ENCODE measurements at regions not wholly inside any gene's neighbourhood (a gene's known extent, or its start where the extent isn't known, plus 50 kb on each side); places are given as distances from the start of the nearest gene placed in this dataset.
"Not testable (repeated sequence)": the region's sequence is repeated elsewhere in the genome, so short reads cannot be mapped to it uniquely, and the experiment has no call there.

DNA sequence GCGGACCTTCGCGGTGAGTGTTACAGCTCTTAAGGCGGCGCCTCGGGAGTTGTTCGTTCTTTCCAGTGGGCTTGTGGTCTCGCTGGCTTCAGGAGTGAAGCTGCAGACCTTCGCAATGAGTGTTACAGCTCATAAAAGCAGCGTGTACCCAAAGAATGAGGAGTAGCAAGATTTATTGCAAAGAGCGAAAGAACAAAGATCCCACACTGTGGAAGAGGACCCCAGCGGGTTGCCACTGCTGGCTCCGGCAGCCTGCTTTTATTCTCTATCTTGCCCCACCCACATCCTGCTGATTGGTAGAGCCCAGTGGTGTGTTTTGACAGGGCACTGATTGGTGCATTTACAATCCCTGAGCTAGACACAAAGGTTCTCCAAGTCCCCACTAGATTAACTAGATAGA, 941.9 kb downstream of the C4orf33 start:
- not testable (repeated sequence) for DNase-seq (ENCODE audit: low read depth in 4 of 4, low spot score in 3 of 4)

DNA sequence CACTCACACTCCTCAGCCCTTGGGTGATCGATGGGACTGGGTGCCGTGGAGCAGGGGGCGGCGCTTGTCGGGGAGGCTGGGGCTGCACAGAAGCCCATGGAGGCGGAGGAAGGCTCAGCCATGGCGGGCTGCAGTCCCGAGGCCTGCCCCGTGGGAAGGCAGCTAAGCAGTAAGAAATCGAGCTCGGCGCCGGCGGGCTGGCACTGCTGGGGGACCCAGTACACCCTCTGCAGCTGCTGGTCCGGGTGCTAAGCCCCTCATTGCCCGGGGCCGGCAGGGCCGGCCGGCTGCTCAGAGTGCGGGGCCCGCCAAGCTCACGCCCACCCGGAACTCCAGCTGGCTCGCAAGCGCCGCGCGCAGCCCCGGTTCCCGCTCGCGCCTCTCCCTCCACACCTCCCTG, 942.6 kb downstream of the C4orf33 start:
- not testable (repeated sequence) for DNase-seq (ENCODE audit: low read depth in 4 of 4, low spot score in 3 of 4)

DNA sequence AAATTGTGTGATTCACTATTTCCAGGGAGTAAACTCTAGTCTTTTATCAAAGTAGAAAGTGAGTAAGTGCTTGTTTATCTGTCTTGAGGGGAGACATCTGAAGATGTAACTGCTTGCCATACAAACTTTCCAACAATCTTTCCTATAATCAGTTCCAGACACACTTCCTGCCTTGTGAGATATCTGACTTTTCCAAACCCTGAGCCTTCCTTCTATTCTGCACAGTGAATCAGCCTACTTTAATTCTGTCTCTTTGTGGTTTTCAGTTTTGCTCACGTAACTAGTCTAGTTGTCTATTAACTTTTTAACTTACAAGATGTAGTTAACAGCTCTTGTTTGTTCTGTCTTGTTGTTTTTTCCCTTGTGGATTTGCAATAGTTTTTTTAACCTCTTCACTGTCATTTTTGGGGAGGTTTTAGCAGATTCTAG, 947.8 kb downstream of the C4orf33 start:
- DNase-seq (ENCODE audit: low read depth in 4 of 4, low spot score in 3 of 4) = no peak

DNA sequence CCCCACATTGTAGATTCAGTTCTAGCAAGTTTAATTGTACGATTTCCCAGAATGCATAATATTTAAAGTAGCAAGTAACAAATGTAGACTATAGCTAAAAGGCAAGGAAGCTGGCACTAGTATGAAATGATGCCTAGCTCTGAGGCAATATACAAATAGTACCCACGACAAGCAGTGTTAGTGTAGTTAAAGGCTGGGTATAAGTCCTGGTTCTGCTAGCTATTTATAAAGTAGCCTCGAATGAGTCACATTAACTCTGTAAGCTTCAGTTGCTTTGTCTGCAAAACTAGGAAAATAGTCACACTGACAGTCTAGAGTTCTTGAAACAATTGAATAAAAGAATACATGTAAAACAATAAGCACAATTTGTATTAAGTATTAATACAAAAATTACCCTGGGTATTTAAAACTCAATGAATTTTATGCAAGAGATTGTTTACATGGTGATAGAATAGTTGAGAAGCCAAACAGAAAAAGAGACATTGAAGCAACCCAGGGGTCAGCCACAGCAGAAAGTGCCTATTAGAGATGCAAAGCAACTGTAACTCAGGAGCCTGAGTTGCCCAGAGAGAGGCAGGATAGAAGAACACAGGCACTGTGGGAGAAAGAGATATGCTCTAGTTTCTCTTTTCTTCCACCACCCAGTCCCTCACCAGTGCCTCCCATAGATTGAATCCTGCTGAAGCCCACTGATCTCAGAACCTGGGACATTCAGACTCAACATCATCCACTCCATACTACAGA, 949.0 kb downstream of the C4orf33 start:
- no peak for DNase-seq (ENCODE audit: low read depth in 4 of 4, low spot score in 3 of 4)

DNA sequence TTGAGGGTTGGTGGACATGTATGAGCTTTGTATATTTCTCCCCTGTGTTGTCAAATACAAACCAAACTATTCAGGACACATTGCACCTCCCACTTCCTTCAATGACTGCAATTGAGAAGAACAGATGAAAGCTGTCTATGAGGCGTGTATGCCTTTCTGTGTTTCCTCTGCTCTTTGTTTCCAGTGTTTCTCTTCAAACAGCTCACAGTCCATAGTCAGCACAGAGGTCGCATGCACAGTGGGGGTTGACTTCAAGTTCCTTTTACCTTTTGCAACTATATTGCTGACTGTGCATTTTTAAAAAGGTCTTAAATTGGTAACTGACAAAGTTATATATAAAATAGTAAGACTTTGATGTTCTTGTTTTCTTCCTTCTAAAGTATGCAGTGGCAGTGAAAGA, 957.8 kb downstream of the C4orf33 start:
- DNase-seq (ENCODE audit: low read depth in 4 of 4, low spot score in 3 of 4) = no peak

DNA sequence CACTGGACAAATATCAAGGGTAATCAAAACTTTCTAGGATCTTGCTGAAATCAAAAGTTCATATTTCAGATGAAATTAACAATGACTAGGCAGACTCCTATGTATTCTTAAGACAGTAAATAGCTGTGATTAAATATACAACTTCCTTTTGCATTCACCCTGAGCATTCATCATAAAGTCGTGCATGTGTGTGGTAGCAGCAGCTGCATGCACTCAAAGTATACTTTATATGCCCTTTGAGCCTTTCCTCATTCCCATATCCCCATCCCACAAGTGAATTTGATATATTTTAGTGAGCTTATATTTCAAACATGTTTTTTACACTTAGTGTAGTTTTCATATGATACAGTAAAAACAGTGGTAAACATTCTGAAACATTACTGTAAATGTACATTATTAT, 959.0 kb downstream of the C4orf33 start:
- no peak for DNase-seq (ENCODE audit: low read depth in 4 of 4, low spot score in 3 of 4)

DNA sequence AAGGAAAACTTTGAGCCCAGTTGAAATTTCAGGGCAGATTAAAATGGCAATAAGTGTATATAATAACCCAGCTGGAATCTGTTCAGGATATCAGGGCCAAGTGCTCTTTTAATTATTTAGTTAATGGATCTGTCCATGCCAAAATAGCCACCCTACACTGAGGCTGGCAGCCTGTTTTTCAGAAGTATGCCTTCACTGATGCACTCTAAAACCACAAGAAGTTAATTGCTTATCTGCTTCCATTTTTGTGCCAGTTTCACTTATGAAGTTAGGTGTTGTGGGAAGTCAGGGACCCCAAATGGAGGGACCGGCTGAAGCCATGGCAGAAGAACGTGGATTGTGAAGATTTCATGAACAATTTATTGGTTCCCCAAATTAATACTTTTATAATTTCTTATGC, 960.3 kb downstream of the C4orf33 start:
- DNase-seq (ENCODE audit: low read depth in 4 of 4, low spot score in 3 of 4) = no peak

DNA sequence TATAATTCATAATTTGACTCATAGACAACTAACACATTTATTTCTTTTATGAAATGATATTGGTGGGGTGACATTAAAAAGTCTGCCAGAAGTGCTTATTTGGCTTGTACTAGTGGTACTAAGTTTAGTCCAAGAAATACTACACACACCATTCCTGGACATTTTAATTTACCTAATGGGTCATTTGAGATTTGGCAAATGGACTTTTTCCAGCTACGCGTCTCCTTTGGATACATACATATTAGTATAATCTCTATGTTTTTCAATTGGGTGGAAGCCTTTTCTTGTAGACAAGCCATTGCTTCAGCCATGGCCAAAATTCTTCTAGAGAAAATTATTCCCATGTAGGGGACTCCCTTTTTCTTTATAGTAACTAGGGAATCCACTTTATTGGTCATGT, 968.5 kb downstream of the C4orf33 start:
- DNase-seq (ENCODE audit: low read depth in 4 of 4, low spot score in 3 of 4) = no peak

DNA sequence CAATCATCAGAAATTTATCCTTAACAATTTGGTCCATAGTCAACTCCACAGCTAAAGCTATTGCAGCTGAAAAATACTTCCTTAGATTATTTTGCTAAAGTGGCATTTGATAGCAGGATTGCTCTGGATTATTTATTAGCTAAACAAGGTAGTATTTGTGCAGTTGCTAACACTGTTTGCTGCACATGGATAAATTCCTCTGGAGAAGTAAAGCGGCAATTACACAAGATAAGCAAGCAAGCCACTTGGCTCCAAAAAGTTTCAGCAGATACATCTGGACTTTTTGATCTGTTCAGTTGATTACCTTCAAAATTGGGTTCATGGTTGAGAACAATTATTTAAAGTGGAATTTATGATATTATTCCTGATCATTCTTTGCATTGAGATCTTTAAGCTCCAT, 971.5 kb downstream of the C4orf33 start:
- no peak for DNase-seq (ENCODE audit: low read depth in 4 of 4, low spot score in 3 of 4)

DNA sequence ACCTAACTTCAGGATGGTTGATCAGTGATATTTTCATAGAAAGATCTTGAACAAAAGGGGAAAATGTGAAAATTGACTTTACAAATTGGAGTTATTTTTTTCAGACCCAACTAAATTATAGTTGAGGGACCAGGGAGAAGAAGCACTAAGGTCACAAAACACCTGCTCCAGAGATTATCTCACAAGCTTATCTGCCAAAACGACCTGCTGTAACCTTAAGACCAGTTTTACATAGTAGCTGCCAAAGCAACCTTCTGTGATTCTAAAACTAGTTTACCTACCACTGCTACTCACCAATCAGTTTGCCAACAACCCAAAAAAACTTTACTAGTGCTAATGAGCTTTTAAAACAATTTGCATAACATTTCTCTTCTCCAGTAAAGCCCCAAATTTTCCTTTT, 972.1 kb downstream of the C4orf33 start:
- no peak for DNase-seq (ENCODE audit: low read depth in 4 of 4, low spot score in 3 of 4)

DNA sequence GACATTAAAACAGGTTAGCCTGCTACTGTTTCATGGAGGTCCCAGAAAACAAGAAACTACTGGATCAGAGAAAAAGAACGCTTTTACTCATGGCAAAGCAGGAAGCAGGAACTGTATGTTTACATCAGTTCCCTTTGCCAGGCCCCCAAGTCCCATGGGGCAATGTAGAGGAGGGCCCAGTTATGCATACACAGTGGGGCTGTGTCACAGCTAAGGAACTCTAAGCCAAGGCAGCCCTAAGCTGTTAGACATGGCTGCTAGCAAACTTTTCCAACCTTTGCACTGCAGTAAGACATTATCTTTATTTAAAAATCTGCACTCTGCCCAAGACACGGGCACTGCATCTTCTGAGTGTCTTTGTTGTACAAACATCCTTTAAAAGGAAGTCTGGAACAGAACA, 975.8 kb downstream of the C4orf33 start:
- DNase-seq (ENCODE audit: low read depth in 4 of 4, low spot score in 3 of 4) = no peak

DNA sequence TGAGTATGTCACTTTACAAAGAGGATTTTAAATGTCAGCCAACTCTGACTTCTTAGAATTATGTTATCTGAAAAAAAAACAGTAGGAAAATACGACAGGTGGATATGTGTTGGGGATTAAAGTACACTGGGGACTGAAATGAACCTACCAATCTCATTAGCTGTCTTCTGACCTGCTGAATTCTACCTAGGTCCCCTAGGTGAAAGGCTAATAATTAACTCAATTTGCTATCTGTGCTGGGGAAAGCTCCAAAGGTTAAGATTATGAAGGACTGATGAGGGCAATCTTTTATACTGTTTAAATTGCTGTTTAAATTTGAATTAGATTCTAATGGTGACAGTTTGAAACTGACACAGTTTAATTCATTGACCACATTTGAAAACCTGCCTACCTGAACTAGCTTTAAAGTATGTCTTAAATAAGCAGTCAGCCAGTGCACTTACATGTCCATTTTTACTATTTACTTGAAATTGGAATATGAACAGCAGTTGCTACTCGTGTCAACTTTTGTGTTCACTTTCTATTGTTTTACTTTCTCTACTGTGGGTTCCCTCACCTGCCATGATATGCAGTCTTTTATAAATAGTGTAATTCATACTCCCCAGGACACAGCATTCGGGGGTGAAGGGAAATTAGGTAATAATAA, 977.3 kb downstream of the C4orf33 start:
- no peak for DNase-seq (ENCODE audit: low read depth in 4 of 4, low spot score in 3 of 4)

DNA sequence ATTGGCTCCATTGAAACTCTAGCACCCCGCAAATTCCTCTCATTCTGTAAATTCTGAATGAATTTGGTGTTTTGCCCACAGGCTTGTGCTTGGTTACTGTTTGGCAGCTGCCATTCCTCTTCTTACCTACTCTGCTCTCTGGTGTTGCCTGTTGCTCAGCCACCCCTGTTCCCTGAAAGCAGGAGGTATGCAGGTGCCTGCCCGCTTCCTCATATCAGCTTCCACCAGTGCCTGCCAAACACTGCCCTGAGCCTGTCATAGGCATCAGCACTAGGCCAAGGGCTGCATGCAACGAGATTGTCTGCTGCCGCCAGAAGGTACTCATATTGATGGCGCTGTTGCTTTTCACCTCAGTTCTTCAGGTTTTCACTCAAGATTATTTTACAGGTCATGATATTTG, 978.1 kb downstream of the C4orf33 start:
- no peak for DNase-seq (ENCODE audit: low read depth in 4 of 4, low spot score in 3 of 4)

DNA sequence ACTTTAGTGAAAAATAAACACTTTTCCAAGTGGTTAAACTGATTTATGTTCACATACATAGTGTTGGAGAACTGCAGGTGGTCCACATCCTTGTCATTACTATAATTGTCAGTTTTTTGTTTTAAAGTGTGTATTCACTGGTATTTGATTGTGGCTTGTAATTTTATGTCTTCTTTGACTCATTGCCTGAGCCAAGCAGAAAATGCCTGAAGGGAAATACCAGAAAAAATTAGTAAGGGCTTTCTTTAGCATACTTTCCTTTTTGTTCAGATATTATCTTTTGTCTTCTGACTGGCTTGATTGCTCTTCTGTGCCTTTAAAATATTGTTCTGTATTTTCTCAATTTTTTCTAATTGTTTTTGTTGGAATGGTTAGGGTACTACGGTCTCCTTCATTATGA, 981.3 kb downstream of the C4orf33 start:
- DNase-seq (ENCODE audit: low read depth in 4 of 4, low spot score in 3 of 4) = no peak

DNA sequence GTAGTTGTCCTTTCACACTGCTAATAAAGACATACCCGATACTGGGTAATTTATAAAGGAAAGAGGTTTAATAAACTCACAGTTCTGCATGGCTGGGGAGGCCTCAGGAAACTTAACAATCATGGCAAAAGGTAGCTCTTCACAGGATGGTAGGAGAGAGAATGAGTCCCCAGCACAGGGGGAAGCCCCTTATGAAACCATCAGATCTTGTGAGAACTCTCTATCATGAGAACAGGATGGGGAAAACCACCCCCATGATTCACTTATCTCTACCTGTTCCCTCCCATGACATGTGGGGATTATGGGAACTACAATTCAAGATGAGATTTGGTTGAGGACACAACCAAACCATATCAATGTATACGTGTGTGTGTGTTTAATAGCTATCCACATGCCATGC, 983.1 kb downstream of the C4orf33 start:
- not testable (repeated sequence) for DNase-seq (ENCODE audit: low read depth in 4 of 4, low spot score in 3 of 4)

DNA sequence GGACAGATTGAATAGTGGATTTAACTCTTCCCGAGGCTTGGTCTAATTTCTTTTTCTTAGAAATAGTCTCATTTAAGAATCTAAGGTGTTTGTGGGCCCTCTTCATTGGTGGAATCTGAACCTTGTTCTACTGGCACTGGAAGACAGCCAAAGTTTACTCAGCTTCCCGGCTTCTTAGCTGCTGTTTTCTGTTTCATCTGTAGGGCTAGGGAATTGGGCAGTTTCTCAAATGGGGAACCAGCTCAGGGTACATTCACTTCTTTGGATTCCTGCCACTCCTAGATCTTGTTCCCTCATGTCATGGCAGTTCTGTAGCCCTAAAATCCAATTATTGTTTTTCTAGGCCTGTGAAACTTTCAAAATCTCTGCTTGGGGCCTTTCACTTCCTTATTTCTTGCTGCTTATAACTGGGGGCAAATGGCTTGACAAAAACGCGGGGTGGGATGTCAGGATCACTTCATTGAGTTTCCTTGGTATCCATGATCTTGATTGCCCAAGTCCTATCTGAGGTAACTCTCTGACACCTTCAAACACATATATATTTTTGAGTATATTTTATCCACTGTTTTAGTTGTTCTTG, 985.0 kb downstream of the C4orf33 start:
- no peak for DNase-seq (ENCODE audit: low read depth in 4 of 4, low spot score in 3 of 4)

DNA sequence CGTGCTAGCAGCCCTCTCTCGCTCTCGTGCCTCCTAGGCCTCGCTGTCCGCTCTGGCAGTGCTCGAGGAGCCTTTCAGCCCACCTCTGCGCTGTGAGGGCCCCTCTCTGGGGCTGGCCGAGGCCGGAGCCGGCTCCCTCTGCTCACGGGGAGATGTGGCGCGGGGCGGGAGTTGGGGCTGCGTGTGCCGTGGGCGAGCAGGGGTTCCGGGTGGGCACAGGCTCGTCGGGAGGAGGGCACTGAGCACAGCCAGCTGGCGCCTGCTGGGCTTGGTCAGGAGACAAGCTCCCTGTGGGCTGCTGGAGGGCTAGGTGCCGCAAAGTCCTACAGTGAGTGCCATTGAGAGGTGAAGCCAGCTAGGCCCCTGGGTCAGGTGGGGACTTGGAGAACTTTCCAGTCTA, 994.5 kb downstream of the C4orf33 start:
- no peak for DNase-seq (ENCODE audit: low read depth in 4 of 4, low spot score in 3 of 4)

DNA sequence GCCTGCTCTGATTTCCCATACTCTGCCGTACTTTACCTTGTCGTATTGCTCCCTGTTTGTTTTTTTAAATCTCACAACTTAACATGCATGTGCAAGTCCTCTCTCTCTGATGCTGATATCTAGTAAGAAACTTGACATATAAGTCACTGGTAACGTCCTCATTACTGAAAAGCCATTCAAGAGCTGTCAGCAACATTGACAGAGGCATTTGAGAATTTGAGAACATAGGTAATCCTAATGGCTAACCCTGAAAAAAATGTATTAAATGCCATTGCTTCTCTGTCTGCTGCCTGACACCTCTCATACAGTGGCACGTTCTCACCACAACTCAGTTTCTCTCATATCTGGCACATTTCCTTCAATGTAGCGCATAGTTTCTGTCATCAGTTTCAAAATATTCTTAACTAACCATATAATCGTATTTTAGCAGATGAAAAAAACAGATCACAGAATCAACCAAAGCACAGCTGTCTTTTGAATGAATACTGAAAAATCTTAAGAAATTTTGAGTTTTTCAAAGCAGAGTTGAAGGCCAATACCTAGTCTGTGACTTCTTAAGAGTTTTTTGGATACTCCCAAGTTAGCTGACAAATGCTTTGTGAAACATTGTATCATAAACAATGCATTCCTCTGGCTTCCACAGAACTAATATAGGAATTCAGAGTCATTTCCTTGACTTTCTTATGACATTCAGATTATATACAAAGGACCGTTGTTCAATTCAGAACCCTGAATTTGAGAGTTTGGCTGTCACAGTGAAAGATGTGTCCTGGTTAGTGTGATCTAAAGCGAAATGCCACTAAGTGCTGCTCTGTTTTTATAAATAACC, 996.4 kb downstream of the C4orf33 start:
- no peak for DNase-seq (ENCODE audit: low read depth in 4 of 4, low spot score in 3 of 4)

DNA sequence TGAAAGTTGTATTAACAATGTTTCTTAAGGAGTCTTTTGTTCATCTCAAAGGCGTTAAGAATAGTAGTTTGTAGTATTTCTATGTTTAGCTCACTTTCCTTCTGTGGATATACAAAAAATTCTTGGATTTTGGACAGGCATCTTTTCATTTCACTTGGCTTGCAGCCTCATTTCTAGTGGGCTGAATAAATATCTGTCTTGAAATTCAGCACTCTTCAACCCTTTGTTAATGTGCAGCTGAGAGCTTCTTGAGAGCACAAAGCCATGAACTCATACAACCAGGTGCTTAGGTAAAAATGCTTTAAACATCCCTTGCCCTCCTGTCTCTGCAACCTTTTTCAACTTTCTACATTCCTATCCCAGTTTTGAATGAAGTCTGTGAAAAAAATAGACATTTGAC, 1003.2 kb downstream of the C4orf33 start:
- DNase-seq (ENCODE audit: low read depth in 4 of 4, low spot score in 3 of 4) = no peak

DNA sequence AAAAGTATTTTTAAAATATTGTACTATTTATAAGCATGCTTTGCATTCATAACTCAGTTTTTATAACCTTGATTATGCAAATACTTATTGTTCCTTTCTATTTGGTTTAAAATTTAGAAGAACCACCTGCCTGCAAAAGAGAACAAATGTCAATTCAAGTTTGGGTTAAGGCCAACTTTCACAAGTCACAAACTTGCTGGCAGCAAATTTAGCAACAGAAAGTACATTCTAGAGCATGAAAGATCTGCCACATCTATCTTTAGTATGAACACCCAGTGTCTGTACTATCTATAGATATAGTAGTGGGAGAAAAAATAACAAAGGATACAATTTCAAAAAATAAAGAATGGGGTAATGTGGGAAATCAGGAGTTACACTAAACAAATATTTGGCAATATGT, 1014.2 kb downstream of the C4orf33 start:
- DNase-seq (ENCODE audit: low read depth in 4 of 4, low spot score in 3 of 4) = no peak

DNA sequence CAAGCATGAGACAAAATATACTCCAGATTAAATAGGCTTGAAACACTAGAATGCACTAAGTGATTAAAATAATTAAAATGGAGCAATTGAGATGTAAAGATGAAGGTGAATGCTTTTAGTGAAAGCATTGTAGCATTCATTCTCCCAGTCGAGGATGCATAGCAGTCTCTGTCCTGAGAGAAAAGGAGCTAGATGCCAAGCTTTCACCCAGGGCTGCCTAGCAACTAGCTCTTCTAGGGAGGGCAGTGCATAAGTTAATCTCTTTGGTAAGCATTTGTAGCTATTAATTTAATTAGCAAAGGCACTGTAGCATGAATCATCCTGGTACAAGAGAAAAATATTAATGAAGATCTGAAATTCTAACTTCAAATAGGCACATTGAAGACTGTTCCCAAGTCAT, 1014.8 kb downstream of the C4orf33 start:
- DNase-seq (ENCODE audit: low read depth in 4 of 4, low spot score in 3 of 4) = no peak
